IMR-90 (cell line): ENCODE measurements at regions not wholly inside any gene's neighbourhood (a gene's known extent, or its start where the extent isn't known, plus 50 kb on each side); places are given as distances from the start of the nearest gene placed in this dataset.
A peak's percentile ranks its signal among the peaks of the same experiment; 100 is the strongest.

Source experiments
- ATAC-seq: fragments of 200-7000 bp; cut with Tn5 transposase; 2 replicates; pipeline ENCODE4 v1.9.1; 2020; ENCODE audit warnings: low read depth, mild to moderate bottlenecking, moderate library complexity
- BruUV-seq: library from RNA; stranded (reverse); fragments of 400-500 nt; replicated peaks from 2 replicates; lab custom pipeline; 2021; lab: Mats Ljungman, UMichigan
- CTCF ChIA-PET: fragments of 300-600 bp; formaldehyde crosslinking; extraction: SDS; loops from one replicate; lab custom pipeline; 2021; ENCODE audit warnings: antibody characterized with exemption; lab: Yijun Ruan, JAX
- POLR2A ChIA-PET: fragments of 300-600 bp; sonication (Branson Sonifier 250); formaldehyde crosslinking; loops from one replicate; lab custom pipeline; 2022; ENCODE audit warnings: antibody characterized with exemption; ENCODE audit not compliant: unreplicated experiment; lab: Charles Lee
- DNase-seq: peaks from one replicate; pipeline ENCODE4 v3.0.0; 2013
- H2AFZ ChIP-seq: replicated peaks from 2 replicates; pipeline ENCODE3; 2013; ENCODE audit warnings: low read length, mild to moderate bottlenecking; ENCODE audit not compliant: poor library complexity
- H2AK5ac ChIP-seq: 2 replicates; pipeline ENCODE4 v1.6.1; 2013; ENCODE audit warnings: low read depth, low read length, inconsistent platforms
- H2AK9ac ChIP-seq: replicated peaks from 2 replicates; pipeline ENCODE3; 2013; ENCODE audit warnings: mild to moderate bottlenecking, low read depth, low read length, moderate library complexity; ENCODE audit not compliant: poor library complexity
- H2BK120ac ChIP-seq: 2 replicates; pipeline ENCODE4 v1.6.1; 2013; ENCODE audit warnings: low read depth, low read length, inconsistent platforms
- H2BK15ac ChIP-seq: 3 replicates; pipeline ENCODE4 v1.6.1; 2013; ENCODE audit warnings: low read depth, low read length, inconsistent platforms
- H2BK20ac ChIP-seq: 2 replicates; pipeline ENCODE4 v1.6.1; 2013; ENCODE audit warnings: low read depth, mild to moderate bottlenecking, inconsistent platforms, low read length, moderate library complexity
- H2BK5ac ChIP-seq: 2 replicates; pipeline ENCODE4 v1.6.1; 2013; ENCODE audit warnings: mild to moderate bottlenecking, low read depth, low read length, inconsistent platforms; ENCODE audit not compliant: poor library complexity, severe bottlenecking
- H3K14ac ChIP-seq: replicated peaks from 2 replicates; pipeline ENCODE4 v1.6.1; 2013; ENCODE audit warnings: low read depth, low read length, inconsistent platforms
- H3K18ac ChIP-seq: 2 replicates; pipeline ENCODE4 v1.6.1; 2013; ENCODE audit warnings: low read depth, low read length, control low read depth
- H3K23ac ChIP-seq: 2 replicates; pipeline ENCODE4 v1.6.1; 2013; ENCODE audit warnings: low read depth, low read length, inconsistent platforms
- H3K27ac ChIP-seq: 2 replicates; pipeline ENCODE4 v1.5.1; 2013; ENCODE audit warnings: mild to moderate bottlenecking, control low read depth, low read length; ENCODE audit not compliant: insufficient read depth
- H3K27me3 ChIP-seq: 2 replicates; pipeline ENCODE4 v1.6.1; 2013; ENCODE audit warnings: low read length; ENCODE audit not compliant: control insufficient read depth, insufficient read depth
- H3K36me3 ChIP-seq: 2 replicates; pipeline ENCODE4 v1.6.1; 2013; ENCODE audit warnings: low read length, mixed read lengths; ENCODE audit not compliant: control insufficient read depth, insufficient read depth
- H3K4ac ChIP-seq: 2 replicates; pipeline ENCODE4 v1.6.1; 2013; ENCODE audit warnings: low read depth, low read length, inconsistent platforms
- H3K4me1 ChIP-seq: 2 replicates; pipeline ENCODE4 v1.6.1; 2013; ENCODE audit warnings: low read length, mixed read lengths; ENCODE audit not compliant: control insufficient read depth, insufficient read depth
- H3K4me2 ChIP-seq: 2 replicates; pipeline ENCODE4 v1.6.1; 2013; ENCODE audit warnings: low read depth, mild to moderate bottlenecking, control low read depth, low read length, moderate library complexity
- H3K4me3 ChIP-seq: 2 replicates; pipeline ENCODE4 v1.5.1; 2013; ENCODE audit warnings: low read depth, mild to moderate bottlenecking, control low read depth, low read length, moderate library complexity; ENCODE audit not compliant: insufficient read depth
- H3K56ac ChIP-seq: 2 replicates; pipeline ENCODE4 v1.6.1; 2013; ENCODE audit warnings: low read length, inconsistent platforms; ENCODE audit not compliant: insufficient read depth; ENCODE audit errors: extremely low read depth
- H3K79me1 ChIP-seq, 2 experiments: 2 replicates each; pipeline ENCODE4 v1.6.1; 2013; ENCODE audit warnings: low read length in 2 of 2, inconsistent platforms in 1 of 2, low read depth in 1 of 2
- H3K9ac ChIP-seq: 2 replicates; pipeline ENCODE4 v1.6.1; 2013; ENCODE audit warnings: low read depth, low read length, control low read depth
- H3K9me1 ChIP-seq: 2 replicates; pipeline ENCODE4 v1.6.1; 2013; ENCODE audit warnings: low read length, inconsistent platforms; ENCODE audit not compliant: insufficient read depth
- H3K9me3 ChIP-seq: 2 replicates; pipeline ENCODE4 v1.6.1; 2013; ENCODE audit warnings: low read length; ENCODE audit not compliant: control insufficient read depth, insufficient read depth
- H4K20me1 ChIP-seq: 2 replicates; pipeline ENCODE4 v1.6.1; 2013; ENCODE audit warnings: low read length, inconsistent platforms; ENCODE audit not compliant: insufficient read depth
- H4K5ac ChIP-seq: 2 replicates; pipeline ENCODE4 v1.6.1; 2013; ENCODE audit warnings: mild to moderate bottlenecking, low read depth, low read length, control low read depth
- H4K8ac ChIP-seq, 2 experiments: 2 replicates each; pipeline ENCODE4 v1.6.1; 2013; ENCODE audit warnings: low read depth in 2 of 2, low read length in 2 of 2, control low read depth in 1 of 2, inconsistent platforms in 1 of 2
- H4K91ac ChIP-seq: 2 replicates; pipeline ENCODE4 v1.6.1; 2013; ENCODE audit warnings: low read depth, low read length, inconsistent platforms; ENCODE audit not compliant: insufficient read depth
- FOS ChIP-seq: fragments of 150-350 bp; IDR thresholded peaks from 2 replicates; pipeline ENCODE4 v1.6.1; 2016; ENCODE audit warnings: low read depth, low read length
- POLR2A ChIP-seq: IDR thresholded peaks from 2 replicates; pipeline ENCODE4 v1.6.1; 2012; ENCODE audit warnings: mild to moderate bottlenecking, low read depth, low read length
- WGBS, 2 experiments: methylation state at CpG; one replicate each; pipeline versions ENCODE4 v1.1.5 to v1.1.7; 2013; ENCODE audit warnings: missing lambda C conversion rate in 2 of 2; ENCODE audit not compliant: insufficient read length in 1 of 2; ENCODE audit errors: extremely low coverage in 2 of 2; 5-methylcytosine and 5-hydroxymethylcytosine counted together
- dilution Hi-C: fragments of 300-500 bp; cut with HindIII; formaldehyde crosslinking; loops from one replicate; pipeline ENCODE4 v1.14.3; 2018; ENCODE audit warnings: low sequenced_read_pairs; ENCODE audit not compliant: unreplicated experiment
- in situ Hi-C: fragments of 300-500 bp; cut with MboI; formaldehyde crosslinking; loops from 3 replicates; pipeline ENCODE4 v1.14.3; 2019; ENCODE audit warnings: low sequenced_read_pairs, inconsistent platforms, mixed read lengths
- intact Hi-C: fragments of 100-400 bp; cut with micrococcal nuclease; formaldehyde crosslinking; loops from 2 replicates; pipeline ENCODE4 v1.10.0; 2022
- TF ChIP-seq, protein P1 (sequence below): fragments of 150-350 bp; IDR thresholded peaks from 2 replicates; pipeline ENCODE4 v1.6.1; 2017; ENCODE audit warnings: mild to moderate bottlenecking, antibody characterized with exemption, low read length, low read depth

DNA sequence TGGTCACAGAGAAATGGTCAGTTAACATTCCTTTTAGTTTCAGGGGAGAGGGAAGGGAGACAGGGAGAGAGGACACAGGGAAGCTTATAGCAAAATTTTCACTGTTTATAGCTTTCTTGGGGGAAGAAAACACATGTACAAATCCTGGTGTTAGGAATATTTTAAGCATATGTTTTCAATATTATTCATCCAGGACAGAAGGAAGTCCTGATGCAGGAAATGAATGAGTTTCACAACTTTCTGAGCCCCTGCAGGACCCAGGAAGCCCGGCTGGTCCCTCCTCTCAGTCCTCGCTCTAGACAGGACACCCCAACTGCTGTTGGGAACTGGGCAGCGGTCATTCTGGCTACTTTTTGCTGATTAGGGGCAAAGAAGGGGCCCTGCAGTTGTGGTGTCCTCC, 71.1 kb upstream of the ZDHHC17 start:
- no CpG with 5 or more reads among the region's 3 CpGs for WGBS, 2 experiments
- Histone ChIP-seq H3K23ac (no peak overlapping the region; the same call in 1 of the 2 replicates), H3K56ac (no peak overlapping the region), H2AFZ (peak overlapping the region; percentile 82), H3K18ac (peak overlapping the region; percentile 65), H4K20me1 (no peaks in the 10 kb centered on the region), H2BK120ac (peak overlapping the region; percentile 27), H3K36me3 (no peaks in the 10 kb centered on the region), H3K27ac (no peak overlapping the region), H2AK5ac (no peak overlapping the region; the same call in 1 of the 2 replicates), H2BK5ac (peak overlapping the region; percentile 50), H3K9me1 (peaks cover 4% of the 10 kb centered on the region), H3K4me1 (peaks cover 4% of the 10 kb centered on the region), H4K8ac (peak overlapping the region in 1 of 2 experiments; percentile 60; a peak in 2 of 4 replicates), H3K79me1 (no peaks in the 10 kb centered on the region), H3K27me3 (no peaks in the 10 kb centered on the region), H3K4me3 (no peak overlapping the region), H2BK20ac (peak overlapping the region; percentile 67), H2AK9ac (peak overlapping the region; percentile 28), H4K5ac (peak overlapping the region; percentile 49), H4K91ac (peak overlapping the region; percentile 68; the same call in 1 of the 2 replicates), H3K9me3 (no peaks in the 10 kb centered on the region), H3K9ac (no peak overlapping the region), H3K14ac (no peak overlapping the region; the same call in 1 of the 2 replicates), H3K4me2 (no peak overlapping the region), H3K4ac (peak overlapping the region; percentile 77; the same call in 1 of the 2 replicates), H2BK15ac (peak overlapping the region; percentile 53; the same call in 1 of the 3 replicates)
- intact Hi-C loops (no loop called here), dilution Hi-C loops (no loop called here), in situ Hi-C loops (no loop called here)
- no peak for TF ChIP-seq POLR2A
- TF ChIP-seq, protein P1, sequence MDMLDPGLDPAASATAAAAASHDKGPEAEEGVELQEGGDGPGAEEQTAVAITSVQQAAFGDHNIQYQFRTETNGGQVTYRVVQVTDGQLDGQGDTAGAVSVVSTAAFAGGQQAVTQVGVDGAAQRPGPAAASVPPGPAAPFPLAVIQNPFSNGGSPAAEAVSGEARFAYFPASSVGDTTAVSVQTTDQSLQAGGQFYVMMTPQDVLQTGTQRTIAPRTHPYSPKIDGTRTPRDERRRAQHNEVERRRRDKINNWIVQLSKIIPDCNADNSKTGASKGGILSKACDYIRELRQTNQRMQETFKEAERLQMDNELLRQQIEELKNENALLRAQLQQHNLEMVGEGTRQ, result no peak
- TF ChIP-seq FOS, result no peak
- DNase-seq (no peak), ATAC-seq (no peak)
- POLR2A ChIA-PET, result no interaction called here
- CTCF ChIA-PET, result no interaction called here
- BruUV-seq, result no TSS peak
